SK-N-MC (cell line): ENCODE measurements at regions not wholly inside any gene's neighbourhood (a gene's known extent, or its start where the extent isn't known, plus 50 kb on each side); places are given as distances from the start of the nearest gene placed in this dataset.

Source experiments
- EZH2 ChIP-seq: fragments of 200-600 bp; sonication (generic); IDR thresholded peaks from one replicate; pipeline ENCODE4 v1.6.1; 2017; ENCODE audit warnings: antibody characterized with exemption
- FOXP2 ChIP-seq: optimal IDR thresholded peaks from 2 replicates; pipeline ENCODE3; 2011; ENCODE audit warnings: mild to moderate bottlenecking, moderate library complexity; ENCODE audit not compliant: insufficient read depth; ENCODE audit errors: extremely low read length, control extremely low read depth
- POLR2AphosphoS5 ChIP-seq: IDR thresholded peaks from 2 replicates; pipeline ENCODE4 v1.6.1; 2012; ENCODE audit warnings: mild to moderate bottlenecking, low read depth, low read length, borderline replicate concordance

GRCh38 chr12:78338054-78338785 lies 507.5 kb downstream of the NAV3 start:
- TF ChIP-seq EZH2 (no peak), POLR2AphosphoS5 (no peak), FOXP2 (no peak)
